ENCODE measurements at regions not wholly inside any gene's neighbourhood (a gene's known extent, or its start where the extent isn't known, plus 50 kb on each side); places are given as distances from the start of the nearest gene placed in this dataset.

DNA sequence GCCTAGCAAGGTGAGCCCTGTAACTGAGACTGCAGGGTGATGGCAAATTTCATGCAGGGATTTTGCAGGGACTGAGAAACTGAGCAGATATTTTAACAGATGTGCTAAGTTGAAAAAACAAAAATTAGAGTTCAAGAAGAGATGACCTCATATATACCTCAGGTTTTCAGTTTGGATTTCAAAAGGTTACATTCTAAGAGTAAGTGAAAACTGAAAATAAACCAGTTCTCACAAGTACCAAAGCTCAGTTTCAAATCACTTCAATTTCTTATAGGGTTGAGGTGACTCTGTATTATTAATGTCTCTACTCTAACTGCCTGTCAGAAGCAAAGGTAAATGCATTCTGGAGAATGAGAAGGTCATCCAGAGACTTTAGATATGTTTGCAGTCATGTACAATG is 237.4 kb upstream of the VRK2 start:
- TF ChIP-seq EZH2 (IDR thresholded peaks at IDR 0.05) (no peak), FOXP2 (optimal IDR thresholded peaks at IDR 0.05; ENCODE audit: control extremely low read depth, extremely low read length, insufficient read depth) (no peak)
